ENCODE measurements at regions not wholly inside any gene's neighbourhood (a gene's known extent, or its start where the extent isn't known, plus 50 kb on each side); places are given as distances from the start of the nearest gene placed in this dataset.
"Not testable (repeated sequence)": the region's sequence is repeated elsewhere in the genome, so short reads cannot be mapped to it uniquely, and the experiment has no call there.

DNA sequence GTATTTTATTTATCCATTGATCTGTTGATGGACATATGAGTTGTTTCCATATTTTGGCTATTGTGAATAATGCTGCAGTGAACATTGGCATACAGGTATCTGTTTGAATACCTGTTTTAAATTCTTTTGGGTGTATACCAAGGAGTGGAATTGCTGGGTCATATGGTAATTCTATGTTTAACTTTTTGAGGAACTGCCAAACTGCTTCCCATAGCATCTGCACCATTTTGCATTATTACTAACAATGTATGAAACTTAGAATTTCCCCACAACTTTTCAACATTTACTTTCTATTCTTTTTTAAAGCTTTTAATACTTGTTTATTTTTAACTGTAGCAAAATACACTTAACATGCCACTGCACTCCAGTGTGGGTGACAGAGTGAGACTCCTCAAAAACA, 57.0 kb upstream of the MSN start:
- DNase-seq (ENCODE audit: low read depth in 2 of 2): no peak

DNA sequence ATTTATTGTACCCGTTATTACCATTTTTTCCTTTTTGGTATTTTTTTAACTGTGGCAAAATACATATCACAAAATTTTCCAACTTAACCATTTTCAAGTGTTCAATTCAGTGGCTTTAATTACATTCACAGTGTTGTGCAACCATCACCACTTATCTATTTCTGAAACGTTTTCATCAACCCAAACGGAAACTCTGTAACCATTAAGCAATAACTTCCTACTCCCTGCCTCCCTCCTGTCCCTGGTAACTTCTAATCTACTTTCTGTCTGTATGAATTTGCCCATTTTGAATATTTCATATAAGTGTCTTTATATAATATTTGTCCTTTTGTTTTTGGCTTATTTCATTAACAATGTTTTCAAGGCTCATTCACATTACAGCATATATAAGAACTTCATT, 57.4 kb upstream of the MSN start:
- no peak for DNase-seq (ENCODE audit: low read depth in 2 of 2)

DNA sequence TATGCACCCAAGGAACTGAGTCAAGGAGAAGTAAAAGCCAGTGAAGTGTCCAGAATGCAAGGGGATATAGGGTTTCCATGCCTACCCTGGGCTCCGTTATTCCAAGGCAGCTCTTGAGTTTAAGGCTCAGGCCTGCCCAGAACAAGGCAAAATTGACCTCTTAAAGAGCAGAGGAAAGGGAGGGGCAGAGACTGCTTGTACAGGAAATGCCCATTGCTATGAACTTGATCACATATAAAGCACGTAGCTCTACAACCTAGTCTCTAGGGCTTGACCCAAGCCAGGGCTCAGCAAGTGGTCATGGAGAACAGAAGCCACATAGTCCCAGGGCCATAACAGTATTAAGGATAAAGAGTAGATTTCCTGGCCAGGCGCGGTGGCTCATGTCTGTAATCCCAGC, 58.2 kb upstream of the MSN start:
- DNase-seq (ENCODE audit: low read depth in 2 of 2): no peak

DNA sequence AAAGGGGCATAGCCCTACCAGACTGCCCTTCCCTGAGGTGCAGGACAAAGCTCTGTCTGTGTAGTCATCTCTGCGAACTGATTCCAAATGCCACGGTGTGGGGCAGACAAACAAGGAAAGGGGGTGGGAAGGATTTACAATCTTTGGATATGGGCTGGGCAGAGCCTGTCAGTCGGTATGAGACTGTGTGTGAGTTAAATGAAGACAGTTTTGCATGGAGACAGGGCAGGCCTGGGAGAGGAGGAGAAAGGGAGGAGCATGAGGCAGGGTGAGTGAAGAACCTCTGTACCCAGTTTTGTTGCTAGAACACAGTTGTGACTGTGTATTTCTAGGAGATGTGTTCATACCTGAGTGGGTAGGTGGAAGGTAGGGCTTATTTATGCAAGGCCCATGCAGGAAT, 59.4 kb upstream of the MSN start:
- DNase-seq (ENCODE audit: low read depth in 2 of 2): no peak

DNA sequence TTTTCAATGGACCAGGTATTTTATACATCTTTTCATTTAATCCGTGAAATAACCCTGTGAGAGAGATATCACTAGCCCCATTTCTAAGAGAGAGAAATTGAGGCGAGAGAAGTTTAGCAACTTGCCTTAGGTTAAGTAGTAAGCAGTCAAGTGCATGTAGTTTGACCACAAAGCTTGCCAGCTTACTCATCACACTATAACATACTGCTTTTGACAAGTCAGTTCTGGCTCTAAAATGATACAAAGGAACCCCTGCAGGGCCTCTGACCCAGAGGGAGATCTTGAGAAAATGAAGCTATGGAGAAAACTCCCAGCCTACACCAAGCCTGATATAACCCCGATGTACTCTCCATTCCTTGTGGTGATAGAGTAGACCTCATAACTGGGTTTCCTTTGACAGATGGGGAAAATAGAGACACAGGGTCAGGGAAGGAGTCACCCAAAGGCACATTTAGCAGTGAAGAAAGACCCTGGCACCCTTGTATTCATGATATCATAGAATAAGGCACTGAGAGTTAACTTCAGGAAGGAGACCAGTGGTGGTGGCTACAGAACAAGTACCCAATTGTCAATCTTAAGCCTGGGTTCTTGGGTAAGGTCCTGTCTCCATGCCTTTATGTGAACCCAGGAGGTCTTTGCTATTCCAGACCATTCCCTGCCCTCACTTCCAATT, 60.2 kb upstream of the MSN start:
- no peak for DNase-seq (ENCODE audit: low read depth in 2 of 2)

DNA sequence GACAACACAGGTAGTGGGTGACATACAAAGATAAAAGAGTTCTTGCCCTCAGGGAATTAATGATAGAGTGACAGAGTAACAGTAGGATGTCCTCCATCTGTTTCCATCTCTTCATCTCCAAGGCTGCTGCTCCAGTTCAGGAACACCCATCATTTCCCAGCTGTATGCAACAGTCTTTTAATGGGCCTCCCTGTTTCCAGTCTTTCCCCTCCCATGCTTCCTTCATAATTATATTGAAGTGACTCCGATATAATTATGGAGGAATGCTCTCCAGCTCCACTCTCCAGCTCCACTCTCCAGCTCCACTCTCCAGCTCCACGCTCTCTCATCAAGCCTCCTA, 65.3 kb upstream of the MSN start:
- DNase-seq (ENCODE audit: low read depth in 2 of 2): no peak

DNA sequence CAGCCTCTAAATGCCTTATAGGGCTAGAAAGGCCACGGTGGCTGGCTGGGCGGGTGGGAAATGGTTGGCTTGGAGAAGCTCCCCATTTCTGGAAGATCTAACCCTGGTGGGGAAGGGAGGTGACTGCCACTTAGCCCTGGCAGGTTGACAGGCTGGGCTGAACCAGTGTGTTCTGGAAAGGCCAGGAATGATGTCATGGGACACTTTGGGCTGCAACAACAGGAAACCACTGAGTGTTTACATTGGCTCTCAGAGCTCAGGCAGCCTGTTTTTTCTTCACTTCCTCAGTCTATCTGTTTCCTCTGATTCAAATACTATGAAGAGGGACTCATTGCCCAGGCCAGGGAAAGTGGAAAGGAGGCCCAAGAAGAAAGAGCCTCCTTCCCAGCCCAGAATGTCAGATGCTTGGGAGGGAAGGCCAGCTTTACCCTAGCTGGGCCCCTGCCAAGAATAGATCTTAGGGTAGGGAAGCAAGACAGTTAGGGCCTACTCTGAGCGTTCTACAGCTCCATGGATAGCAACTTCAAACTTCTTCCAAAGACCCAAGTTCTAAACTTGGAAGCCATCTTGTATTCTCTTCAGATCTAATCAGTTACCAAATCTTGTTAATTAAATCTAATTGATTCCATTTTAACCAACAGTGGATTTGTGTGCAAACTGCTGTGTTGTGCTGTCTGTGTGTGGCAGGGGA, 65.8 kb upstream of the MSN start:
- no peak for DNase-seq (ENCODE audit: low read depth in 2 of 2)

DNA sequence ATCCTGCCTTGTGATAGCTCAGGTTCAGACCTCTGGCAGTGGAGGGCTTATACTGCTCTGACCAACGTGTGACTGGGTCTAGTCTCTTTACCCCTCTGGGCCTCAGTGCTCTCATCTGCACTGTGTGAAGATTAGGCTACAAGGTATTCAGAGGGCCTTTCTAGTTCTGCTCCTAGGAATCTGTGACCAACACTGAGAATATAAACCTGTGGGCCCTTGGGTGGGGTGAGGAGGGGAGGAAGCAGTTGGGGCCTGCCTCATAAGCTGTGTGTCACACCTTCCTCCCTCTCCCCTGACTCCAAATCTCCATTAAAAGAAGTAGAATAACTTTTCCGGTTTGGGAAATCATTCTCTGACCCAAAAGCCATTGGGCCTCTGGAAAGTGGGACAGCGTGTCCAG, 66.3 kb upstream of the MSN start:
- no peak for DNase-seq (ENCODE audit: low read depth in 2 of 2)

DNA sequence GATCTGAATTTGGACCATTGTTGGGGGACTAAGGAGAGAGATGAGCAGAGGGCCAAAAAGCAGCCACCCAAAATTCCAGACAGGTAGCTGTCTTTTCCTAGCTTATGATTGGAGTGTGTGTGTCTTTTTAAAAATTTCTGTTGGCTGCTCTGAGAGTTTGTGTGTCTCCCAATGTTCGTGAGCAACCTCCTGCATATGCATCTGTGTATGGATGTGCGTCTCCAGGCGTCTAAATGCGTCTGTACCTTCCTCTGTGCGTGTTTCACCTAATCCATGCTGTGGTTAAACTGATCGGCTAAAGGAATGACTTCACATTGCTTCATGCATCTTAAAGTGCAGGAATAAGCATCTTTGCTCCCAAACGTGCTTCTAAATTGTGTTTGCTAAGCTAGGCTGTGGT, 65.5 kb upstream of the LAS1L start:
- DNase-seq (ENCODE audit: low read depth in 2 of 2): no peak

DNA sequence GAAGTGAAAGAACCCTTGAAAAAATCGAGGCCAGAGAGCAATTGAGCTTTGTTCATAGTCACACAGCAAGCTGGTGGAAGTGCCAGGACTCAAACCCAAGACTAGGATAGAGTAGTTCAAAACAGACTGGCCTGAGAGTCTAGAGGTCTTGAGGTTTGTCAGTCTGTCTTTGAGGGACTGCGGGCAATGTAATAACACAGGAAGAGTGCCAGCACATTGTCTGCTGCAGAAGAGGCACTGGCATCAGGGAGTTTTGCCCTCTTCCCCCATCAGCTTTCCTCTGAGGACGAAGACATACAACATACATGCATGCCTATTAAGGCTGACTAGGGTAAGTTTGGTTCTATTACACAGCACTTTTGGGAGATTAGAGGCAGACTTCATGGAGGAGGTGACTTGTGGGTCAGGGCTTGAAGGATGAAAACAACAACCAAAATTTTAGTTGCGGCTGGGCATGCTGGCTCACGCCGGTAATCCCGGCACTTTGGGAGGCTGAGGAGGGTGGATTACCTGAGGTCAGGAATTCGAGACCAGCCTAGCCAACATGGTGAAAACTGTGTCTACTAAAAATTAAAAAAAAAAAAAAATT, 64.1 kb upstream of the LAS1L start:
- DNase-seq (ENCODE audit: low read depth in 2 of 2): no peak

DNA sequence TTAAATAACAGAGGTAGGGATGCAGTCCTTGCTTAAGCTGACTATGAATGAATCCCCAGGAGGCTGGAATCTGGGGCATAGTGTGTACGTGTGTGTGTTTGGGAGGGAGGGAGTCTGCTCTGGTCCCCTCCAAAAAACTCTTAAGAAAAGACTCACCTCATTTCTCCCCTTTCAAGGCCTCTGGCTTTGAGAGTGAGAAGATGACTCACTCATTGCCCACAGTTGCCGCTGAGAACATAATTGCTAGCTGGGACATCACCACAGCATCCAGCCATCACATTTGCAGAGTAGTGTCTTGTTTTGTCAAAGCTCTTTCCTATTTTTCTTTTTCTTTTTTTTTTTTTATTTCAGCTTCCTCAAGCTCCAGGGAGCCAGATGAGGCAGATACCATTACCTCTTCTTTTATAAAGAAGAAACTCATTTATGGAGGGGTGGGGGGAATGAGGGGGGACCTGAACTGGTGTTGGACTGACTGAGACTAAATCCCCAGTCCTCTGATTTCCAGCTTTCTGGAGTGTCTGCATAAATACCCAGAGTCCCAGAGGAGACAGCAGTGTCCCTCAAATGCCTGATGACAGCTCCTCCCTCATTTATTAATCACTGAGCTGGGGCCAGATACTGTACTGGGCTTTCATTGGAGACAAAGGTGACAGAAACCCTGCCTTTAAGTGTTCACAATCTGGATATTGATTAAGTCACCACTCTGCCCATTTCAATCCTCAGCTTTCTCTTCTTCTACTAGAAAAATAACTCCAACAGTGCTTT, 61.9 kb upstream of the LAS1L start:
- peak in 1 of 2 donors; percentile 49 for DNase-seq (ENCODE audit: low read depth in 2 of 2)

DNA sequence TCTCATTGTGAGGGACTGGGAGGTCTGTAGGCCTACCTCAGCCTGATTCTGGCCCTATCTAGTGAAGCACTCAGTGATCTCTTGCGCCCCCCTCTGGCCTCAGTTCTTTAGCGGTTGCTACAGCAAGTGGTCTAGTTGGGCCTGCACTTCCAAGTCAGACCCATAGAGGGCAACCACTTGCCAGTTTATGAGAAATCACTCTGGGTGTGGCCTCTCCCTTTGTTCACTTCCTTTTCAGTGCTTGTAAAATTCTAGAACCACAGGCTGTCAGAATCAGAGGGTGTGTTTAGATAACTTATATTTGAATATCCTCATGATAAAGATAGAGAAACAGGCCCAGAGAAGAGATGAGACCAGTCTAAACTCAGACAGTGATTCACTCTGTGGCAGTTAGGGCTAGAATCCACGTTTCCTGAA, 60.9 kb upstream of the LAS1L start:
- peak; percentile 83 to 97 for DNase-seq (ENCODE audit: low read depth in 2 of 2)

DNA sequence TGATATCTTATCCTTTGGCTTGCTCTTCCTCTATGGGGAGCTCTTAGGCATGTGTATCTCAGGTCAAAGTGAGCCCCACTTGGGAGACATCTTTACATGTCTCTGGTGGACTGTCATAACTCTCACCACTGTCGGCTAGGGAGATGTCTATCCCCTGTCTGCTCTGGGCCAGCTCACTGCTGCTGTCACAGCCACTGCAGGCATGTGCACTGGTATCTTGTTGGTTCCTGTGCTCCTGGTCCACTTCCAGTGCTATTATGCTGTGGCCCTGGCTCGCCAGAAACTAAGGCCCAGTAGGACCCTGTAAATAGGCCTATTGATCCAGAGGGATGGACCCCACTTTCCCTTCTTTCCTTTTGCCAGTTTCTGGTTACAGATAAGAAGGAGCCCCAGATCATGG, 56.6 kb upstream of the LAS1L start:
- DNase-seq (ENCODE audit: low read depth in 2 of 2): no peak

DNA sequence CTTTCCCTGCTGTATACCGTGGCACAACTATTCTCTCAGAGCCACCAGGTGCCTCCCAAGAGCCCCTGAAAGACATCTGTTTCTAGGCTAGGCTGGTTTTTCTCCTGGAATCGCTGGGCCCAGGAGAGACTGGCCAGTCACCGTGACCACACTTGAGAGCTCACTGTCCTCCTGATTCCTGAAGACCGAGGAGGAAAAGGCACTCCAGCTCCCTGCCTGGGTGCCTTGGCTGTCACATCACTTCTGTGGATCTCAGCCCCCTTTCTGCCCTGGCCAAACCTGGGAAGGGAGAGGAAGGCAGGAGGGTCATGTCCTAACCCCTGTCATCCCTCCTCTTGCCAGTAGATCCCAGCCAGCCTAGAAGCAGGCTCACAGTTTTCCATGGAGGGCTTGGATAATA, 54.7 kb upstream of the LAS1L start:
- no peak for DNase-seq (ENCODE audit: low read depth in 2 of 2)

DNA sequence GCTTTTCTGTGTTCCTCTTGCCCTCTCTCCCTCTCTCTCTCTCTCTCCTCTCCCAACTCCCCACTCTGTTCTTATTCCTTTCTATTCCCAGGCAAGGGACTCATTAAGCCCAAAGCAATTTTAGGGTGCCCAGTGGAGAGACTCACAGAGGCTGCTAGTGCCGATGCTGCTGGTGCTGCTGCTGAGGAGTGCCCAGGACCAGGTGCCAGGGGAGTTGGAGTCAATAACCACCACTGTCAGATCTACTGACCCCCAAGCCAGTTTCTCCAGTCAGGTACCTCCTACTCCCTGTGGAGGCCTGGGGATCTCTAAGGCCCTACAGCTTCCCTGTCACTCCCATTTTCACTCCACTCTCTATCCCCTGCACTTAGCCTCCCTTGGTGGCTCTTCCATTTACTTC, 54.2 kb upstream of the LAS1L start:
- no peak for DNase-seq (ENCODE audit: low read depth in 2 of 2)

DNA sequence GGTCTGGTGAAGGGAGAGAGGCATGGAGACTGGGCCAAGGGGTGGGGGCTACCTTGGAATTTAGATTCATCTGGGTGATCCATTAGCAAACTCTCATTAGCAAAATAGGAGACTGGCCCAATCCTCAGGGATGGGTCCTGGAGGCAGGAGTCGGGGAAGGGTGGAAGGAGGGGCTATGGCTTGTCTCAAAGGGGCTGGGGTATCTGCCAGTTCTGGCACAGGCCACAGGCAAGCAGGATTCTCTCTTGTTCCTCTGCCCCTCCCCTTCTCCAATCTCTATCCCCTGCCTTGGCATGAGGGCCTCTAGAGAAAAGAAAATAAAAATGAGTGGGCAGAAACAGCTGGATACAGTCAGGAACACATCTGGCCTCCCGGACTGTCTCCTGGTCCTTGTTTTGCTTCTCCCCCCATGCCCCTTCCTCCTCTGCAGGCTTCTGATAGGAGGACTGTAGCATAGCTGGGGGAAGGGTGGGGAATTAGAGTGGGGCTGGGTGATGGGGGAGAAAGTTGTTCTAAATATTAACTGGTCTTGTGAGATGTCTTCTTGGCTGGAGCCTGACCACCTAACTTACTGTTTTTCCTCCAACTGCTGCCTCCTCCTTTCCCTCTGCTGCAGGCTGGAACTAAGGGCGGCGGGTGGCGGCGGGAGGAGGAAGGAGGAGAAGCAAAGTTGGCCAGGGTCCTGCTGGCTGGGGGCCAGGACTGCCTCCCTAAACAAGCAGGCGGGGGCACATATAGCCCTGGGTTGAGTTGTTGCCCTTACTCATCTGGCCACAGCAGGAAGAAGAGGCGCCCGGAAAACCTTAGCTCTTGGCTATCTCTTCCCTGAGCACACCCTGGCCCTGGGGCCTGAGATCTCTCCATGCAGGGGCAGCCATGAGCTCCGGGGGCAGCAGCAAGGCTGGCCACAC, 53.3 kb upstream of the LAS1L start:
- no peak for DNase-seq (ENCODE audit: low read depth in 2 of 2)

DNA sequence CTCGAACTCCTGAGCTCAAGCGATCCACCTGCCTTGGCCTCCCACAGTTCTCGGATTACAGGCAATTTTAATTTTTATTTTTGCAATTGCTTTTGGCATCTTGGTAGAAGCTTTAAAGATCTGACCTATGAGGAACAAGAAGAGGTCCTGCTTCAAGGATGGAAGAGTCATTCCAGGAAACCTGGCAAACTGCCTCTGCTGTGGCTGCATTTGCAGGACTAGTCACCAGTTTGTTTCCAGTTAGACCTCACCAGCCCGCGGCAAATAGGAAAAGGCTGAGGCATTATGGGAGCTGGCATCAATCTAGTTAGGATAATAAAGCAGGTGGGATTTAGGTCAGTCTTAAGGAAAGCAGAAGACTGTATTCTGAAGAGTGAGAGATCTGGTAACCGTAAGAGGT, 51.9 kb upstream of the LAS1L start:
- no peak for DNase-seq (ENCODE audit: low read depth in 2 of 2)

DNA sequence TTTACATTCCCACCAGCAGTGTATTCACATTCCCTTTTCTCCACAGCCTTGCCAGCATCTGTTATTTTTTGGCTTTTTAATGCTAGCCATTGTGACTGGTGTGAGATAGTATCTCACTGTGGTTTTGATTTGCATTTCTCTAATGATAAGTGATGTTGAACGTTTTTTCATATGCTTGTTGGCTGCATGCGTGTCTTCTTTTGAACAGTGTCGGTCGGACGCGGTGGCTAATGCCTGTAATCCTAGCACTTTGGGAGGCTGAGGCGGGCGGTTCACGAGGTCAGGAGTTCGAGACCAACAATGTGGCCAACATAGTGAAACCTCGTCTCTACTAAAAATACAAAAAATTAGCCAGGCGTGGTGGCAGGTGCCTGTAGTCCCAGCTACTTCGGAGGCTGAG, 50.6 kb upstream of the LAS1L start:
- not testable (repeated sequence) for DNase-seq (ENCODE audit: low read depth in 2 of 2)

Data from stimulated activated CD4-positive, alpha-beta T cell treated with anti-CD3 and anti-CD28 coated beads, Interleukin-15, amount 100 ng/mL, for 48 hours (primary cell).